Activated T-helper 2 cell treated with anti-CD3 and anti-CD28 coated beads, Interferon-gamma antibody, Interleukin-2, Interleukin-4, amounts not matched to agents 10 μg/mL and 5 μg/mL and 100 μg/mL, durations not matched to agents 14 hours and 24 hours and 36 hours (primary cell): ENCODE measurements at regions not wholly inside any gene's neighbourhood (a gene's known extent, or its start where the extent isn't known, plus 50 kb on each side); places are given as distances from the start of the nearest gene placed in this dataset.

Experiments used
- DNase-seq: peaks from one replicate; pipeline ENCODE4 v3.0.0; 2021; ENCODE audit warnings: low spot score
- H3K27ac Mint-ChIP-seq: one replicate; pipeline ENCODE4 v1.8.0; 2021; ENCODE audit warnings: mixed read lengths
- H3K27me3 Mint-ChIP-seq: one replicate; pipeline ENCODE4 v1.8.0; 2021; ENCODE audit warnings: low read depth, mixed read lengths
- H3K36me3 Mint-ChIP-seq: one replicate; pipeline ENCODE4 v1.8.0; 2021; ENCODE audit warnings: low read depth, mixed read lengths
- H3K4me1 Mint-ChIP-seq: one replicate; pipeline ENCODE4 v1.8.0; 2021; ENCODE audit warnings: low read depth, mixed read lengths
- H3K4me3 Mint-ChIP-seq: one replicate; pipeline ENCODE4 v1.8.0; 2021; ENCODE audit warnings: low read depth, mild to moderate bottlenecking, moderate library complexity, mixed read lengths
- H3K9me3 Mint-ChIP-seq: one replicate; pipeline ENCODE4 v1.8.0; 2021; ENCODE audit warnings: mixed read lengths
- intact Hi-C: fragments of 100-400 bp; cut with micrococcal nuclease; formaldehyde crosslinking; loops from one replicate; pipeline ENCODE4 v1.15.1; 2023

- no peak for DNase-seq
- no peak overlapping the region for H3K27ac Mint-ChIP-seq
- H3K27me3 Mint-ChIP-seq, result peaks cover 2% of the 10 kb centered on the region
- intact Hi-C loops, result no loop called here
- no peaks in the 10 kb centered on the region for H3K9me3 Mint-ChIP-seq
- no peaks in the 10 kb centered on the region for H3K36me3 Mint-ChIP-seq
- no peaks in the 10 kb centered on the region for H3K4me1 Mint-ChIP-seq
- no peak overlapping the region for H3K4me3 Mint-ChIP-seq
Observed at GRCh38 chr2:41764919-41765318, 282.9 kb upstream of the PKDCC start.

- Mint-ChIP-seq H3K27ac (no peak overlapping the region), H3K27me3 (peaks cover 2% of the 10 kb centered on the region), H3K9me3 (no peaks in the 10 kb centered on the region), H3K36me3 (no peaks in the 10 kb centered on the region), H3K4me3 (no peak overlapping the region), H3K4me1 (no peaks in the 10 kb centered on the region)
- intact Hi-C loops, result no loop called here
- no peak for DNase-seq
Observed at GRCh38 chr2:41768310-41768709, 279.5 kb upstream of the PKDCC start.

GRCh38 chr2:41771710-41772109 lies 276.1 kb upstream of the PKDCC start:
- H3K4me1 Mint-ChIP-seq, result no peaks in the 10 kb centered on the region
- H3K27ac Mint-ChIP-seq, result no peak overlapping the region
- no peaks in the 10 kb centered on the region for H3K9me3 Mint-ChIP-seq
- no peak overlapping the region for H3K4me3 Mint-ChIP-seq
- peaks cover 2% of the 10 kb centered on the region for H3K27me3 Mint-ChIP-seq
- DNase-seq, result no peak
- intact Hi-C loops, result no loop called here
- H3K36me3 Mint-ChIP-seq, result no peaks in the 10 kb centered on the region

GRCh38 chr2:41772697-41773096 lies 275.1 kb upstream of the PKDCC start:
- Mint-ChIP-seq H3K27ac (no peak overlapping the region), H3K27me3 (peaks cover 2% of the 10 kb centered on the region), H3K4me1 (no peaks in the 10 kb centered on the region), H3K9me3 (no peaks in the 10 kb centered on the region), H3K4me3 (no peak overlapping the region), H3K36me3 (no peaks in the 10 kb centered on the region)
- DNase-seq, result no peak
- intact Hi-C loops, result no loop called here

GRCh38 chr2:41774011-41774605 lies 273.7 kb upstream of the PKDCC start:
- intact Hi-C loops, result no loop called here
- H3K36me3 Mint-ChIP-seq, result no peaks in the 10 kb centered on the region
- H3K4me3 Mint-ChIP-seq, result no peak overlapping the region
- H3K27ac Mint-ChIP-seq, result no peak overlapping the region
- no peaks in the 10 kb centered on the region for H3K9me3 Mint-ChIP-seq
- no peak for DNase-seq
- H3K4me1 Mint-ChIP-seq, result no peaks in the 10 kb centered on the region
- H3K27me3 Mint-ChIP-seq, result peaks cover 4% of the 10 kb centered on the region

- intact Hi-C loops, result no loop called here
- Mint-ChIP-seq H3K4me3 (no peak overlapping the region), H3K27ac (no peak overlapping the region), H3K9me3 (no peaks in the 10 kb centered on the region), H3K36me3 (no peaks in the 10 kb centered on the region), H3K27me3 (peaks cover 2% of the 10 kb centered on the region), H3K4me1 (no peaks in the 10 kb centered on the region)
- no peak for DNase-seq
Observed at GRCh38 chr2:41775366-41776025, 272.3 kb upstream of the PKDCC start.

GRCh38 chr2:41779888-41780287 lies 267.9 kb upstream of the PKDCC start:
- Mint-ChIP-seq H3K9me3 (no peaks in the 10 kb centered on the region), H3K4me1 (no peaks in the 10 kb centered on the region), H3K4me3 (no peak overlapping the region), H3K27me3 (peaks cover 2% of the 10 kb centered on the region), H3K27ac (no peak overlapping the region), H3K36me3 (no peaks in the 10 kb centered on the region)
- intact Hi-C loops, result loop anchor here (5.0 to 10.0 kb wide), 3 partner anchors 75 to 1868 kb away; no protein-coding TSS in a partner anchor
- no peak for DNase-seq

- Mint-ChIP-seq H3K4me3 (no peak overlapping the region), H3K9me3 (no peaks in the 10 kb centered on the region), H3K27ac (no peak overlapping the region), H3K4me1 (no peaks in the 10 kb centered on the region), H3K36me3 (no peaks in the 10 kb centered on the region), H3K27me3 (peaks cover 2% of the 10 kb centered on the region)
- intact Hi-C loops, result loop anchor here (5.0 to 10.0 kb wide), 3 partner anchors 78 to 1870 kb away; no protein-coding TSS in a partner anchor
- no peak for DNase-seq
Observed at GRCh38 chr2:41782306-41783158, 265.3 kb upstream of the PKDCC start.

GRCh38 chr2:41784496-41784895 lies 263.3 kb upstream of the PKDCC start:
- Mint-ChIP-seq H3K27ac (no peak overlapping the region), H3K9me3 (no peaks in the 10 kb centered on the region), H3K4me3 (no peak overlapping the region), H3K4me1 (no peaks in the 10 kb centered on the region), H3K36me3 (no peaks in the 10 kb centered on the region), H3K27me3 (no peaks in the 10 kb centered on the region)
- no peak for DNase-seq
- intact Hi-C loops, result loop anchor here (5.0 to 10.0 kb wide), 3 partner anchors 80 to 1872 kb away; no protein-coding TSS in a partner anchor

- no peak overlapping the region for H3K4me3 Mint-ChIP-seq
- no peaks in the 10 kb centered on the region for H3K36me3 Mint-ChIP-seq
- no peak overlapping the region for H3K27ac Mint-ChIP-seq
- intact Hi-C loops, result loop anchor here (10.0 kb wide), 1 partner anchor 81 kb away; no protein-coding TSS in a partner anchor
- H3K27me3 Mint-ChIP-seq, result no peaks in the 10 kb centered on the region
- no peaks in the 10 kb centered on the region for H3K4me1 Mint-ChIP-seq
- no peak for DNase-seq
- H3K9me3 Mint-ChIP-seq, result no peaks in the 10 kb centered on the region
Observed at GRCh38 chr2:41785251-41786022, 262.4 kb upstream of the PKDCC start.

GRCh38 chr2:41791523-41791922 lies 256.3 kb upstream of the PKDCC start:
- Mint-ChIP-seq H3K27ac (no peak overlapping the region), H3K9me3 (no peaks in the 10 kb centered on the region), H3K4me3 (no peak overlapping the region), H3K4me1 (no peaks in the 10 kb centered on the region), H3K36me3 (no peaks in the 10 kb centered on the region), H3K27me3 (no peaks in the 10 kb centered on the region)
- intact Hi-C loops, result no loop called here
- no peak for DNase-seq

GRCh38 chr2:41803361-41803760 lies 244.5 kb upstream of the PKDCC start:
- H3K4me3 Mint-ChIP-seq, result no peak overlapping the region
- H3K27ac Mint-ChIP-seq, result no peak overlapping the region
- peaks cover 14% of the 10 kb centered on the region for H3K9me3 Mint-ChIP-seq
- intact Hi-C loops, result no loop called here
- DNase-seq, result no peak
- no peaks in the 10 kb centered on the region for H3K4me1 Mint-ChIP-seq
- H3K36me3 Mint-ChIP-seq, result no peaks in the 10 kb centered on the region
- peaks cover 2% of the 10 kb centered on the region for H3K27me3 Mint-ChIP-seq
